ENCODE measurements at regions not wholly inside any gene's neighbourhood (a gene's known extent, or its start where the extent isn't known, plus 50 kb on each side); places are given as distances from the start of the nearest gene placed in this dataset.

DNA sequence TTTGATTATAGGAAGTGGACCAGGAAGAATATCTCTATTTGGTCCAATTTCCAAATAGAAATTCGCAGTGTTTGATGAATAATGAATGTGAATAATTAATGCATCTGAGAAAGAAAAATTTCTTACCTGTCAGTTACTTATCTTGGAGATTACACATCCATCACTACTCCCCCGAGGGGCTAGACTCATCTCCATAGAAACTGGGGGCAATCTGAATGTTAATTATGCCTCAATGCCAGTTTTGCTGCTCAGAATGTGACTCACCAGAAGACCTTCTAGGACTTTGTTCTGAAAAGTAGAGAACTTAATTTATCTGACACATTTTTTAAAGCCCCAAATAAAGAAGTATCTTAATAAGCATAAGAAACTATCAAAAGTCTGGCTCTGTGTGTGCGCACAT is 233.4 kb upstream of the NR4A3 start:
- H3K9me3 ChIP-seq (replicated peaks) = no peaks in the 10 kb centered on the region
- H3K27ac ChIP-seq (replicated peaks) = no peak overlapping the region
- no peaks in the 10 kb centered on the region for H3K27me3 ChIP-seq (ENCODE audit: low read depth)
- no peak for DNase-seq
- TF ChIP-seq, protein P1, sequence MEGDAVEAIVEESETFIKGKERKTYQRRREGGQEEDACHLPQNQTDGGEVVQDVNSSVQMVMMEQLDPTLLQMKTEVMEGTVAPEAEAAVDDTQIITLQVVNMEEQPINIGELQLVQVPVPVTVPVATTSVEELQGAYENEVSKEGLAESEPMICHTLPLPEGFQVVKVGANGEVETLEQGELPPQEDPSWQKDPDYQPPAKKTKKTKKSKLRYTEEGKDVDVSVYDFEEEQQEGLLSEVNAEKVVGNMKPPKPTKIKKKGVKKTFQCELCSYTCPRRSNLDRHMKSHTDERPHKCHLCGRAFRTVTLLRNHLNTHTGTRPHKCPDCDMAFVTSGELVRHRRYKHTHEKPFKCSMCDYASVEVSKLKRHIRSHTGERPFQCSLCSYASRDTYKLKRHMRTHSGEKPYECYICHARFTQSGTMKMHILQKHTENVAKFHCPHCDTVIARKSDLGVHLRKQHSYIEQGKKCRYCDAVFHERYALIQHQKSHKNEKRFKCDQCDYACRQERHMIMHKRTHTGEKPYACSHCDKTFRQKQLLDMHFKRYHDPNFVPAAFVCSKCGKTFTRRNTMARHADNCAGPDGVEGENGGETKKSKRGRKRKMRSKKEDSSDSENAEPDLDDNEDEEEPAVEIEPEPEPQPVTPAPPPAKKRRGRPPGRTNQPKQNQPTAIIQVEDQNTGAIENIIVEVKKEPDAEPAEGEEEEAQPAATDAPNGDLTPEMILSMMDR (IDR thresholded peaks at IDR 0.05; ENCODE audit: borderline replicate concordance) = no peak
- H3K4me3 ChIP-seq = no peak overlapping the region
- peaks cover 2% of the 10 kb centered on the region for H3K4me1 ChIP-seq
- intact Hi-C loops (cut with micrococcal nuclease) = no loop called here
- no peaks in the 10 kb centered on the region for H3K36me3 ChIP-seq

- intact Hi-C loops (cut with micrococcal nuclease) = no loop called here
- H3K36me3 ChIP-seq = no peaks in the 10 kb centered on the region
- H3K4me1 ChIP-seq = peaks cover 5% of the 10 kb centered on the region
- no peaks in the 10 kb centered on the region for H3K27me3 ChIP-seq (ENCODE audit: low read depth)
- TF ChIP-seq, protein P1 (IDR thresholded peaks at IDR 0.05; ENCODE audit: borderline replicate concordance) = no peak
- DNase-seq = no peak
- no peak overlapping the region for H3K27ac ChIP-seq (replicated peaks)
- H3K4me3 ChIP-seq = no peak overlapping the region
- H3K9me3 ChIP-seq (replicated peaks) = no peaks in the 10 kb centered on the region
Measured at GRCh38 chr9:99588747-99589146, 232.9 kb upstream of the NR4A3 start.

DNA sequence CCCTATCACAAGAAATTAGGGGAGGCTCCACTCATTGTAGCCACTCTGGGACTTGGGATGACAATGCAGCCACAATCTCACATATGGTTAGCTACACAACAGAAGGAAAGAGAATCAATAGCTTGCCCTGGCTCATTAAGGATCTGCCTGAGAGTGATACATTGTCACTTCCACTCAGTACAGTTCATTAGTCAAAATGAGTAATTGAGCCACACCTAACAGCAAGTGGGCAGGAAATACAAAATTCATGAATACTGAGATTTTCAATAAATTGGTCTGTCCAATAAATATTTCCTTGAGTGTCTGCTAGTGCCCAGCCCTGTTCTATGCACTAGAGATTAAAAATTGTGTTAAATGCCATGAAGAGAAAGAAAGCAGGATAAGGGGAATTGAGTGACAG is 231.3 kb upstream of the NR4A3 start:
- H3K36me3 ChIP-seq = no peaks in the 10 kb centered on the region
- TF ChIP-seq, protein P1 (IDR thresholded peaks at IDR 0.05; ENCODE audit: borderline replicate concordance) = no peak

DNA sequence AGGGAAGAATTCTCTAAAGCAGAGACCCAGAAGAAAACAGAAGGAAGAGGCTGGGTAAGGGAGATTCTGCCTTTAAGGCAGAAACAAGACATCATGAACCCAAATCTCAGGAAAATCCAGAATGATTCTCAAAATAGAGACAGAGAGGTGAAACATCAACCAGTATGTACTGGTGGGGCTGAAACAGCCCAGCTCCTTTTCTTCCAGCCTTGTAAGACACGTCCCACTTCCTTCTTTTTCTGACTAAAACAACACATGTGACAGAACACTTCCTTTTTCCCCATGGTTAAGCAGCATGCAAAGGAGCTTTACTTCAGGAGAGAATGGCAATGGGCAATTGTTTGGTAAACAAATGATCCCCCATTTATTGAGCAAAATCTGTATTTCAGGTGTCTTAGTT is 230.8 kb upstream of the NR4A3 start:
- DNase-seq = no peak
- Histone ChIP-seq H3K9me3 (replicated peaks) (no peaks in the 10 kb centered on the region), H3K4me1 (peaks cover 5% of the 10 kb centered on the region), H3K27me3 (ENCODE audit: low read depth) (no peaks in the 10 kb centered on the region), H3K36me3 (no peaks in the 10 kb centered on the region), H3K4me3 (no peak overlapping the region), H3K27ac (replicated peaks) (no peak overlapping the region)
- intact Hi-C loops (cut with micrococcal nuclease) = no loop called here
- TF ChIP-seq, protein P1 (IDR thresholded peaks at IDR 0.05; ENCODE audit: borderline replicate concordance) = no peak

More for the DNA sequence above, 231.3 kb upstream of the NR4A3 start:
- Histone ChIP-seq H3K4me1 (peaks cover 5% of the 10 kb centered on the region), H3K9me3 (replicated peaks) (no peaks in the 10 kb centered on the region), H3K4me3 (no peak overlapping the region), H3K27me3 (ENCODE audit: low read depth) (no peaks in the 10 kb centered on the region), H3K27ac (replicated peaks) (no peak overlapping the region)
- intact Hi-C loops (cut with micrococcal nuclease) = no loop called here
- no peak for DNase-seq

GRCh38 chr9:99591770-99592169 is 229.9 kb upstream of the NR4A3 start:
- Histone ChIP-seq H3K27me3 (ENCODE audit: low read depth) (no peaks in the 10 kb centered on the region), H3K27ac (replicated peaks) (no peak overlapping the region), H3K4me1 (peaks cover 5% of the 10 kb centered on the region), H3K36me3 (no peaks in the 10 kb centered on the region), H3K9me3 (replicated peaks) (no peaks in the 10 kb centered on the region), H3K4me3 (no peak overlapping the region)
- intact Hi-C loops (cut with micrococcal nuclease) = no loop called here
- TF ChIP-seq, protein P1 (IDR thresholded peaks at IDR 0.05; ENCODE audit: borderline replicate concordance) = no peak
- DNase-seq = no peak

Measured in left ventricle myocardium inferior (tissue), 1 donor.